ENCODE measurements at regions not wholly inside any gene's neighbourhood (a gene's known extent, or its start where the extent isn't known, plus 50 kb on each side); places are given as distances from the start of the nearest gene placed in this dataset.

- no peak overlapping the region for H3K27ac ChIP-seq (ENCODE audit: low read length)
- H3K4me3 ChIP-seq (ENCODE audit: low read length in 2 of 2), result no peak overlapping the region
- H3K27me3 ChIP-seq (ENCODE audit: control insufficient read depth in 1 of 2, insufficient read depth in 2 of 2, low read length in 2 of 2), result no peaks in the 10 kb centered on the region
- no peaks in the 10 kb centered on the region for H3K36me3 ChIP-seq (ENCODE audit: control insufficient read depth in 2 of 2, insufficient read depth in 2 of 2, low read length in 2 of 2)
- H3K4me1 ChIP-seq (ENCODE audit: control insufficient read depth, insufficient read depth, low read length), result no peaks in the 10 kb centered on the region
- H3K9me3 ChIP-seq (ENCODE audit: control insufficient read depth in 2 of 2, low read length in 2 of 2), result peaks cover 0 to 5% of the 10 kb centered on the region in 2 donors
- H3K9ac ChIP-seq (ENCODE audit: low read length in 2 of 2), result no peak overlapping the region
These were observed 229.9 kb downstream of the TGFB2 start for GRCh38 chr1:218575079-218575478.

GRCh38 chr1:218575856-218576255 lies 230.7 kb downstream of the TGFB2 start:
- Histone ChIP-seq H3K9me3 (ENCODE audit: control insufficient read depth in 2 of 2, low read length in 2 of 2) (peaks cover 0 to 5% of the 10 kb centered on the region in 2 donors), H3K27ac (ENCODE audit: low read length) (no peak overlapping the region), H3K4me1 (ENCODE audit: control insufficient read depth, insufficient read depth, low read length) (no peaks in the 10 kb centered on the region), H3K27me3 (ENCODE audit: control insufficient read depth in 1 of 2, insufficient read depth in 2 of 2, low read length in 2 of 2) (no peaks in the 10 kb centered on the region), H3K9ac (ENCODE audit: low read length in 2 of 2) (no peak overlapping the region), H3K4me3 (ENCODE audit: low read length in 2 of 2) (no peak overlapping the region), H3K36me3 (ENCODE audit: control insufficient read depth in 2 of 2, insufficient read depth in 2 of 2, low read length in 2 of 2) (no peaks in the 10 kb centered on the region)

GRCh38 chr1:218582646-218583045 lies 237.5 kb downstream of the TGFB2 start:
- Histone ChIP-seq H3K9me3 (ENCODE audit: control insufficient read depth in 2 of 2, low read length in 2 of 2) (no peaks in the 10 kb centered on the region), H3K27ac (ENCODE audit: low read length) (no peak overlapping the region), H3K27me3 (ENCODE audit: control insufficient read depth in 1 of 2, insufficient read depth in 2 of 2, low read length in 2 of 2) (no peaks in the 10 kb centered on the region), H3K36me3 (ENCODE audit: control insufficient read depth in 2 of 2, insufficient read depth in 2 of 2, low read length in 2 of 2) (no peaks in the 10 kb centered on the region), H3K4me3 (ENCODE audit: low read length in 2 of 2) (no peak overlapping the region), H3K9ac (ENCODE audit: low read length in 2 of 2) (no peak overlapping the region), H3K4me1 (ENCODE audit: control insufficient read depth, insufficient read depth, low read length) (no peaks in the 10 kb centered on the region)

GRCh38 chr1:218584418-218585155 lies 239.5 kb downstream of the TGFB2 start:
- H3K4me3 ChIP-seq (ENCODE audit: low read length in 2 of 2), result no peak overlapping the region
- H3K27ac ChIP-seq (ENCODE audit: low read length), result no peak overlapping the region
- no peaks in the 10 kb centered on the region for H3K9me3 ChIP-seq (ENCODE audit: control insufficient read depth in 2 of 2, low read length in 2 of 2)
- no peak overlapping the region for H3K9ac ChIP-seq (ENCODE audit: low read length in 2 of 2)
- H3K27me3 ChIP-seq (ENCODE audit: control insufficient read depth in 1 of 2, insufficient read depth in 2 of 2, low read length in 2 of 2), result no peaks in the 10 kb centered on the region
- H3K36me3 ChIP-seq (ENCODE audit: control insufficient read depth in 2 of 2, insufficient read depth in 2 of 2, low read length in 2 of 2), result no peaks in the 10 kb centered on the region
- peaks cover 8% of the 10 kb centered on the region for H3K4me1 ChIP-seq (ENCODE audit: control insufficient read depth, insufficient read depth, low read length)

- H3K27ac ChIP-seq (ENCODE audit: low read length), result no peak overlapping the region
These were observed 240.5 kb downstream of the TGFB2 start for GRCh38 chr1:218585511-218586184.

GRCh38 chr1:218587900-218588299 lies 242.8 kb downstream of the TGFB2 start:
- Histone ChIP-seq H3K4me1 (ENCODE audit: control insufficient read depth, insufficient read depth, low read length) (peaks cover 8% of the 10 kb centered on the region), H3K4me3 (ENCODE audit: low read length in 2 of 2) (no peak overlapping the region), H3K9me3 (ENCODE audit: control insufficient read depth in 2 of 2, low read length in 2 of 2) (no peaks in the 10 kb centered on the region), H3K27ac (ENCODE audit: low read length) (no peak overlapping the region), H3K27me3 (ENCODE audit: control insufficient read depth in 1 of 2, insufficient read depth in 2 of 2, low read length in 2 of 2) (no peaks in the 10 kb centered on the region), H3K36me3 (ENCODE audit: control insufficient read depth in 2 of 2, insufficient read depth in 2 of 2, low read length in 2 of 2) (no peaks in the 10 kb centered on the region), H3K9ac (ENCODE audit: low read length in 2 of 2) (no peak overlapping the region)

More at GRCh38 chr1:218585511-218586184, 240.5 kb downstream of the TGFB2 start:
- Histone ChIP-seq H3K27me3 (ENCODE audit: control insufficient read depth in 1 of 2, insufficient read depth in 2 of 2, low read length in 2 of 2) (no peaks in the 10 kb centered on the region), H3K4me3 (ENCODE audit: low read length in 2 of 2) (no peak overlapping the region), H3K36me3 (ENCODE audit: control insufficient read depth in 2 of 2, insufficient read depth in 2 of 2, low read length in 2 of 2) (no peaks in the 10 kb centered on the region), H3K9me3 (ENCODE audit: control insufficient read depth in 2 of 2, low read length in 2 of 2) (no peaks in the 10 kb centered on the region), H3K9ac (ENCODE audit: low read length in 2 of 2) (no peak overlapping the region), H3K4me1 (ENCODE audit: control insufficient read depth, insufficient read depth, low read length) (peaks cover 8% of the 10 kb centered on the region)

- H3K36me3 ChIP-seq (ENCODE audit: control insufficient read depth in 2 of 2, insufficient read depth in 2 of 2, low read length in 2 of 2), result no peaks in the 10 kb centered on the region
- peak overlapping the region in 1 of 2 donors; percentile 23 for H3K9ac ChIP-seq (ENCODE audit: low read length in 2 of 2)
- H3K4me1 ChIP-seq (ENCODE audit: control insufficient read depth, insufficient read depth, low read length), result peaks cover 8% of the 10 kb centered on the region
- no peak overlapping the region for H3K27ac ChIP-seq (ENCODE audit: low read length)
- H3K9me3 ChIP-seq (ENCODE audit: control insufficient read depth in 2 of 2, low read length in 2 of 2), result no peaks in the 10 kb centered on the region
- peak overlapping the region in 1 of 2 donors; percentile 44 for H3K4me3 ChIP-seq (ENCODE audit: low read length in 2 of 2)
- no peaks in the 10 kb centered on the region for H3K27me3 ChIP-seq (ENCODE audit: control insufficient read depth in 1 of 2, insufficient read depth in 2 of 2, low read length in 2 of 2)
These were observed 243.5 kb downstream of the TGFB2 start for GRCh38 chr1:218588540-218589172.

- H3K36me3 ChIP-seq (ENCODE audit: control insufficient read depth in 2 of 2, insufficient read depth in 2 of 2, low read length in 2 of 2), result no peaks in the 10 kb centered on the region
- no peak overlapping the region for H3K4me3 ChIP-seq (ENCODE audit: low read length in 2 of 2)
- no peaks in the 10 kb centered on the region for H3K27me3 ChIP-seq (ENCODE audit: control insufficient read depth in 1 of 2, insufficient read depth in 2 of 2, low read length in 2 of 2)
- no peak overlapping the region for H3K27ac ChIP-seq (ENCODE audit: low read length)
- no peak overlapping the region for H3K9ac ChIP-seq (ENCODE audit: low read length in 2 of 2)
- no peaks in the 10 kb centered on the region for H3K9me3 ChIP-seq (ENCODE audit: control insufficient read depth in 2 of 2, low read length in 2 of 2)
- peaks cover 8% of the 10 kb centered on the region for H3K4me1 ChIP-seq (ENCODE audit: control insufficient read depth, insufficient read depth, low read length)
These were observed 244.4 kb downstream of the TGFB2 start for GRCh38 chr1:218589487-218589886.

GRCh38 chr1:218591966-218592365 lies 246.8 kb downstream of the TGFB2 start:
- Histone ChIP-seq H3K27me3 (ENCODE audit: control insufficient read depth in 1 of 2, insufficient read depth in 2 of 2, low read length in 2 of 2) (no peaks in the 10 kb centered on the region), H3K36me3 (ENCODE audit: control insufficient read depth in 2 of 2, insufficient read depth in 2 of 2, low read length in 2 of 2) (no peaks in the 10 kb centered on the region), H3K9me3 (ENCODE audit: control insufficient read depth in 2 of 2, low read length in 2 of 2) (no peaks in the 10 kb centered on the region), H3K9ac (ENCODE audit: low read length in 2 of 2) (no peak overlapping the region), H3K4me1 (ENCODE audit: control insufficient read depth, insufficient read depth, low read length) (peaks cover 8% of the 10 kb centered on the region), H3K4me3 (ENCODE audit: low read length in 2 of 2) (no peak overlapping the region), H3K27ac (ENCODE audit: low read length) (no peak overlapping the region)

- Histone ChIP-seq H3K36me3 (ENCODE audit: control insufficient read depth in 2 of 2, insufficient read depth in 2 of 2, low read length in 2 of 2) (no peaks in the 10 kb centered on the region), H3K27me3 (ENCODE audit: control insufficient read depth in 1 of 2, insufficient read depth in 2 of 2, low read length in 2 of 2) (no peaks in the 10 kb centered on the region), H3K4me1 (ENCODE audit: control insufficient read depth, insufficient read depth, low read length) (peaks cover 8% of the 10 kb centered on the region), H3K27ac (ENCODE audit: low read length) (no peak overlapping the region), H3K4me3 (ENCODE audit: low read length in 2 of 2) (no peak overlapping the region), H3K9ac (ENCODE audit: low read length in 2 of 2) (no peak overlapping the region), H3K9me3 (ENCODE audit: control insufficient read depth in 2 of 2, low read length in 2 of 2) (no peaks in the 10 kb centered on the region)
These were observed 247.6 kb downstream of the TGFB2 start for GRCh38 chr1:218592688-218593087.

Data from stomach smooth muscle (tissue), 2 donors.